ENCODE measurements at regions not wholly inside any gene's neighbourhood (a gene's known extent, or its start where the extent isn't known, plus 50 kb on each side); places are given as distances from the start of the nearest gene placed in this dataset.

DNA sequence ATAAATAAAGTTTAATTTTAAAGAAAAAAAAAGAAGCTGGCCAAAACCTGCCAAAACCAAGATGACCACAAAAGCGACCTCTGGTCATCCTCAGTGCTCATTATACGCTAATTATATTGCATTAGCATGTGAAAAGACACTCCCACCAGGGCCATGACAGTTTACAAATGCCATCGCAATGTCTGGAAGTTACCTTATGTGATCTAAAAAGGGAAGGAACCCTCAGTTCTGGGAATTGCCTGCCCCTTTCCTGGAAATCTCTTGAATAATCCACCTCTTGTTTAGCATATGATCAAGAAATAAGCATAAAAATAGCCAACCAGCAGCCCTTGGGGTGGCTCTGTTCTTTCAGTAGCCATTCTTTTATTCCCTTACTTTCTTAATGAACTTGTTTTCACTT, 178.3 kb upstream of the MAP1B start:
- ChIA-PET POLR2A (ENCODE audit: unreplicated experiment) (no interaction called here), CTCF (interaction anchor here (0.6 kb wide), 1 partner anchor 228 kb away, joined by 3 read pairs; no protein-coding TSS in a partner anchor)
- H3K9ac ChIP-seq (ENCODE audit: low read depth, low read length): no peak overlapping the region
- H2BK120ac ChIP-seq (ENCODE audit: low read depth, low read length): no peak overlapping the region
- no peak overlapping the region for H3K4ac ChIP-seq (ENCODE audit: low read depth, low read length)
- H2BK15ac ChIP-seq (ENCODE audit: low read depth, low read length): no peak overlapping the region
- no TSS peak for BruUV-seq (replicated peaks)
- H3K4me3 ChIP-seq (ENCODE audit: insufficient read depth, low read depth, low read length): no peak overlapping the region
- dilution Hi-C loops (cut with HindIII; ENCODE audit: low sequenced_read_pairs, unreplicated experiment): no loop called here
- H4K5ac ChIP-seq (ENCODE audit: low read depth, low read length): no peak overlapping the region
- peaks cover 2% of the 10 kb centered on the region; the same call in 1 of the 2 replicates for H3K27me3 ChIP-seq (ENCODE audit: control insufficient read depth, insufficient read depth, low read length)
- no peak overlapping the region for H2BK20ac ChIP-seq (ENCODE audit: low read depth, low read length)
- no peak overlapping the region for H3K18ac ChIP-seq (ENCODE audit: low read depth, low read length)
- H4K20me1 ChIP-seq (ENCODE audit: insufficient read depth, low read length): no peaks in the 10 kb centered on the region
- intact Hi-C loops (cut with micrococcal nuclease): no loop called here
- no peak overlapping the region for H3K23ac ChIP-seq (ENCODE audit: low read depth, low read length)
- H3K4me1 ChIP-seq (ENCODE audit: control insufficient read depth, insufficient read depth, low read length): peaks cover 12% of the 10 kb centered on the region
- H3K4me2 ChIP-seq (ENCODE audit: low read depth, low read length): no peak overlapping the region
- H2BK5ac ChIP-seq (ENCODE audit: low read depth, low read length, poor library complexity, severe bottlenecking): no peak overlapping the region
- DNase-seq: no peak
- H3K9me3 ChIP-seq (ENCODE audit: control insufficient read depth, insufficient read depth, low read length): peaks cover 2% of the 10 kb centered on the region
- H3K27ac ChIP-seq (ENCODE audit: insufficient read depth, low read length): no peak overlapping the region
- peaks cover 11% of the 10 kb centered on the region for H3K9me1 ChIP-seq (ENCODE audit: insufficient read depth, low read length)
- H2AFZ ChIP-seq (replicated peaks; ENCODE audit: low read length, poor library complexity): no peak overlapping the region
- no peak overlapping the region for H4K91ac ChIP-seq (ENCODE audit: insufficient read depth, low read depth, low read length)
- in situ Hi-C loops (cut with MboI; ENCODE audit: low sequenced_read_pairs): no loop called here
- no peaks in the 10 kb centered on the region for H3K79me1 ChIP-seq (ENCODE audit: low read depth in 1 of 2, low read length in 2 of 2)
- ATAC-seq (ENCODE audit: low read depth): no peak
- no peak overlapping the region for H2AK5ac ChIP-seq (ENCODE audit: low read depth, low read length)
- WGBS, 2 experiments (ENCODE audit: extremely low coverage in 2 of 2, insufficient read length in 1 of 2): no CpG with 5 or more reads among the region's 3 CpGs
- no peak overlapping the region for H3K56ac ChIP-seq (ENCODE audit: extremely low read depth, insufficient read depth, low read length)
- H3K14ac ChIP-seq (replicated peaks; ENCODE audit: low read depth, low read length): no peak overlapping the region
- H4K8ac ChIP-seq (ENCODE audit: low read depth in 2 of 2, low read length in 2 of 2): no peak overlapping the region
- H2AK9ac ChIP-seq (replicated peaks; ENCODE audit: low read depth, low read length, poor library complexity): no peak overlapping the region
- no peak for TF ChIP-seq POLR2A (IDR thresholded peaks at IDR 0.05; ENCODE audit: low read depth, low read length)
- TF ChIP-seq, protein P1, sequence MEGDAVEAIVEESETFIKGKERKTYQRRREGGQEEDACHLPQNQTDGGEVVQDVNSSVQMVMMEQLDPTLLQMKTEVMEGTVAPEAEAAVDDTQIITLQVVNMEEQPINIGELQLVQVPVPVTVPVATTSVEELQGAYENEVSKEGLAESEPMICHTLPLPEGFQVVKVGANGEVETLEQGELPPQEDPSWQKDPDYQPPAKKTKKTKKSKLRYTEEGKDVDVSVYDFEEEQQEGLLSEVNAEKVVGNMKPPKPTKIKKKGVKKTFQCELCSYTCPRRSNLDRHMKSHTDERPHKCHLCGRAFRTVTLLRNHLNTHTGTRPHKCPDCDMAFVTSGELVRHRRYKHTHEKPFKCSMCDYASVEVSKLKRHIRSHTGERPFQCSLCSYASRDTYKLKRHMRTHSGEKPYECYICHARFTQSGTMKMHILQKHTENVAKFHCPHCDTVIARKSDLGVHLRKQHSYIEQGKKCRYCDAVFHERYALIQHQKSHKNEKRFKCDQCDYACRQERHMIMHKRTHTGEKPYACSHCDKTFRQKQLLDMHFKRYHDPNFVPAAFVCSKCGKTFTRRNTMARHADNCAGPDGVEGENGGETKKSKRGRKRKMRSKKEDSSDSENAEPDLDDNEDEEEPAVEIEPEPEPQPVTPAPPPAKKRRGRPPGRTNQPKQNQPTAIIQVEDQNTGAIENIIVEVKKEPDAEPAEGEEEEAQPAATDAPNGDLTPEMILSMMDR (conservative IDR thresholded peaks at IDR 0.05; ENCODE audit: low read depth, low read length): no peak
- TF ChIP-seq MAZ (IDR thresholded peaks at IDR 0.05; ENCODE audit: borderline replicate concordance, low read depth, low read length): no peak
- TF ChIP-seq, protein P2, sequence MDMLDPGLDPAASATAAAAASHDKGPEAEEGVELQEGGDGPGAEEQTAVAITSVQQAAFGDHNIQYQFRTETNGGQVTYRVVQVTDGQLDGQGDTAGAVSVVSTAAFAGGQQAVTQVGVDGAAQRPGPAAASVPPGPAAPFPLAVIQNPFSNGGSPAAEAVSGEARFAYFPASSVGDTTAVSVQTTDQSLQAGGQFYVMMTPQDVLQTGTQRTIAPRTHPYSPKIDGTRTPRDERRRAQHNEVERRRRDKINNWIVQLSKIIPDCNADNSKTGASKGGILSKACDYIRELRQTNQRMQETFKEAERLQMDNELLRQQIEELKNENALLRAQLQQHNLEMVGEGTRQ (IDR thresholded peaks at IDR 0.05; ENCODE audit: low read depth, low read length): no peak
- no peak for TF ChIP-seq MAFK (IDR thresholded peaks at IDR 0.05; ENCODE audit: low read depth, low read length)
- no peak for TF ChIP-seq RFX5 (IDR thresholded peaks at IDR 0.05; ENCODE audit: low read depth, low read length)
- no peak for TF ChIP-seq CHD1 (IDR thresholded peaks at IDR 0.05; ENCODE audit: low read depth, low read length)
- no peak for TF ChIP-seq NFE2L2 (IDR thresholded peaks at IDR 0.05; ENCODE audit: low read depth, low read length)
- no peak for TF ChIP-seq RCOR1 (IDR thresholded peaks at IDR 0.05; ENCODE audit: insufficient replicate concordance, low read length)
- no peak for TF ChIP-seq RAD21 (IDR thresholded peaks at IDR 0.05; ENCODE audit: low read length)
- no peak for TF ChIP-seq BHLHE40 (IDR thresholded peaks at IDR 0.05; ENCODE audit: low read depth, low read length)
- TF ChIP-seq MXI1 (IDR thresholded peaks at IDR 0.05; ENCODE audit: borderline replicate concordance, low read depth, low read length): no peak
- no peak for TF ChIP-seq SMC3 (IDR thresholded peaks at IDR 0.05; ENCODE audit: low read depth, low read length)
- TF ChIP-seq FOS (IDR thresholded peaks at IDR 0.05; ENCODE audit: low read depth, low read length): no peak
- TF ChIP-seq CEBPB (IDR thresholded peaks at IDR 0.05; ENCODE audit: low read depth, low read length): no peak
- TF ChIP-seq, protein P3, sequence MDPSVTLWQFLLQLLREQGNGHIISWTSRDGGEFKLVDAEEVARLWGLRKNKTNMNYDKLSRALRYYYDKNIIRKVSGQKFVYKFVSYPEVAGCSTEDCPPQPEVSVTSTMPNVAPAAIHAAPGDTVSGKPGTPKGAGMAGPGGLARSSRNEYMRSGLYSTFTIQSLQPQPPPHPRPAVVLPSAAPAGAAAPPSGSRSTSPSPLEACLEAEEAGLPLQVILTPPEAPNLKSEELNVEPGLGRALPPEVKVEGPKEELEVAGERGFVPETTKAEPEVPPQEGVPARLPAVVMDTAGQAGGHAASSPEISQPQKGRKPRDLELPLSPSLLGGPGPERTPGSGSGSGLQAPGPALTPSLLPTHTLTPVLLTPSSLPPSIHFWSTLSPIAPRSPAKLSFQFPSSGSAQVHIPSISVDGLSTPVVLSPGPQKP (IDR thresholded peaks at IDR 0.05; ENCODE audit: borderline replicate concordance, low read depth, low read length): no peak
- H3K36me3 ChIP-seq (ENCODE audit: control insufficient read depth, insufficient read depth, low read length): no peaks in the 10 kb centered on the region

All from IMR-90 (cell line).